H54 (cell line): ENCODE measurements at regions not wholly inside any gene's neighbourhood (a gene's known extent, or its start where the extent isn't known, plus 50 kb on each side); places are given as distances from the start of the nearest gene placed in this dataset.

Experiments
- DNase-seq: peaks from one replicate; pipeline ENCODE4 v3.0.0; 2011; ENCODE audit warnings: low spot score, mixed read lengths; ENCODE audit not compliant: insufficient read length
- FAIRE-seq: peaks from 3 replicates; lab custom pipeline; 2011; peaks lifted over from hg19 to GRCh38; lab: Jason Lieb, UNC
- POLR2A ChIP-seq: IDR thresholded peaks from 2 replicates; pipeline ENCODE4 v1.6.1; 2011; ENCODE audit warnings: low read depth, mild to moderate bottlenecking, low read length

- no peak for FAIRE-seq
- no peak for TF ChIP-seq POLR2A
- DNase-seq = no peak
Observed at GRCh38 chr2:84373391-84373790, 85.7 kb downstream of the SUCLG1 start.

- no peak for DNase-seq
- no peak for FAIRE-seq
- no peak for TF ChIP-seq POLR2A
Observed at GRCh38 chr2:84362541-84362940, 96.5 kb downstream of the SUCLG1 start.

GRCh38 chr2:84338069-84338468 lies 121.0 kb downstream of the SUCLG1 start:
- no peak for FAIRE-seq
- TF ChIP-seq POLR2A = no peak
- no peak for DNase-seq

- DNase-seq = no peak
- TF ChIP-seq POLR2A = no peak
- no peak for FAIRE-seq
Observed at GRCh38 chr2:84327645-84328249, 131.3 kb downstream of the SUCLG1 start.

- DNase-seq (no peak), FAIRE-seq (no peak)
- TF ChIP-seq POLR2A = no peak
Observed at GRCh38 chr2:84326831-84327432, 132.1 kb downstream of the SUCLG1 start.

- FAIRE-seq = no peak
- no peak for TF ChIP-seq POLR2A
- DNase-seq = no peak
Observed at GRCh38 chr2:84323890-84324289, 135.2 kb downstream of the SUCLG1 start.

- FAIRE-seq (no peak), DNase-seq (no peak)
- TF ChIP-seq POLR2A = no peak
Observed at GRCh38 chr2:84320940-84321339, 138.1 kb downstream of the SUCLG1 start.

GRCh38 chr2:84319581-84319980 lies 139.5 kb downstream of the SUCLG1 start:
- DNase-seq (no peak), FAIRE-seq (no peak)
- TF ChIP-seq POLR2A = no peak

- no peak for DNase-seq
- TF ChIP-seq POLR2A = no peak
- no peak for FAIRE-seq
Observed at GRCh38 chr2:84317135-84317534, 141.9 kb downstream of the SUCLG1 start.

GRCh38 chr2:84314901-84315330 lies 144.2 kb downstream of the SUCLG1 start:
- DNase-seq (peak; percentile 29), FAIRE-seq (peak; percentile 74)
- no peak for TF ChIP-seq POLR2A

- no peak for FAIRE-seq
- TF ChIP-seq POLR2A = no peak
- DNase-seq = no peak
Observed at GRCh38 chr2:84314250-84314649, 144.8 kb downstream of the SUCLG1 start.

GRCh38 chr2:84309281-84309680 lies 149.8 kb downstream of the SUCLG1 start:
- DNase-seq (no peak), FAIRE-seq (no peak)

GRCh38 chr2:84306361-84306760 lies 152.7 kb downstream of the SUCLG1 start:
- no peak for TF ChIP-seq POLR2A
- DNase-seq = no peak
- FAIRE-seq = no peak

More at GRCh38 chr2:84309281-84309680, 149.8 kb downstream of the SUCLG1 start:
- TF ChIP-seq POLR2A = no peak

GRCh38 chr2:84302513-84303412 lies 156.3 kb downstream of the SUCLG1 start:
- no peak for TF ChIP-seq POLR2A
- DNase-seq = peak; percentile 47
- peak; percentile 66 for FAIRE-seq
